SK-N-SH (cell line): ENCODE measurements at regions not wholly inside any gene's neighbourhood (a gene's known extent, or its start where the extent isn't known, plus 50 kb on each side); places are given as distances from the start of the nearest gene placed in this dataset.

Experiments
- CTCF ChIA-PET: fragments of 300-600, 350-600 bp; formaldehyde crosslinking; extraction: SDS; loops from one replicate; lab custom pipeline; 2021; lab: Yijun Ruan, JAX
- POLR2A ChIA-PET: fragments of 350-600 bp; sonication (Branson Sonifier 250); formaldehyde crosslinking; extraction: SDS; loops from one replicate; lab custom pipeline; 2020; ENCODE audit warnings: antibody characterized with exemption, inconsistent platforms; lab: Yijun Ruan, JAX
- DNase-seq: peaks from one replicate; pipeline ENCODE4 v3.0.0; 2012
- H2AFZ ChIP-seq: fragments of 200-600 bp; sonication (generic); 2 replicates; pipeline ENCODE4 v1.8.1; 2016; ENCODE audit warnings: antibody characterized with exemption, mild to moderate bottlenecking, low read depth
- H3F3A ChIP-seq: fragments of 200-600 bp; sonication (generic); replicated peaks from 2 replicates; pipeline ENCODE3; 2016; ENCODE audit warnings: antibody characterized with exemption, mild to moderate bottlenecking; ENCODE audit not compliant: insufficient read depth
- H3K27ac ChIP-seq, 2 experiments: fragments of 200-500 bp in 1 of 2; fragments of 200-600 bp in 1 of 2; sonication (Bioruptor generic) in 1 of 2; sonication (generic), shearing (Covaris generic) in 1 of 2; 2 replicates each; pipeline versions ENCODE4 v1.5.1 to v1.6.1; 2014 to 2016; ENCODE audit warnings: low read depth in 2 of 2, inconsistent platforms in 1 of 2, low read length in 1 of 2, mild to moderate bottlenecking in 1 of 2, mixed read lengths in 1 of 2
- H3K27me3 ChIP-seq: fragments of 200-600 bp; sonication (generic), shearing (Covaris generic); 2 replicates; pipeline ENCODE4 v1.6.1; 2016; ENCODE audit warnings: mixed run types; ENCODE audit not compliant: insufficient read depth
- H3K36me3 ChIP-seq, 2 experiments: fragments of 200-500 bp in 1 of 2; fragments of 200-600 bp in 1 of 2; sonication (Bioruptor generic) in 1 of 2; sonication (generic) in 1 of 2; replicated peaks in 1 of 2; 2 replicates each; pipeline versions ENCODE3 to v1.5.1; 2014 to 2016; ENCODE audit warnings: low read length in 1 of 2, mild to moderate bottlenecking in 1 of 2; ENCODE audit not compliant: insufficient read depth in 2 of 2, control insufficient read depth in 1 of 2
- H3K4me1 ChIP-seq, 2 experiments: fragments of 200-500 bp in 1 of 2; fragments of 200-600 bp in 1 of 2; sonication (Bioruptor generic) in 1 of 2; sonication (generic), shearing (Covaris generic) in 1 of 2; 2 replicates each; pipeline versions ENCODE4 v1.5.1 to v1.6.1; 2014 to 2016; ENCODE audit warnings: low read depth in 1 of 2, low read length in 1 of 2, mixed run types in 1 of 2; ENCODE audit not compliant: insufficient read depth in 2 of 2, control insufficient read depth in 1 of 2
- H3K4me2 ChIP-seq: fragments of 200-600 bp; sonication (generic), shearing (Covaris generic); 2 replicates; pipeline ENCODE4 v1.6.1; 2017; ENCODE audit warnings: mixed run types
- H3K4me3 ChIP-seq, 2 experiments: fragments of 200-500 bp in 1 of 2; fragments of 200-600 bp in 1 of 2; sonication (Bioruptor generic) in 1 of 2; sonication (generic), shearing (Covaris generic) in 1 of 2; 2 replicates each; pipeline versions ENCODE4 v1.5.1 to v1.8.1; 2014 to 2016; ENCODE audit warnings: low read depth in 2 of 2, inconsistent platforms in 1 of 2, low read length in 1 of 2, mild to moderate bottlenecking in 1 of 2, mixed read lengths in 1 of 2, moderate library complexity in 1 of 2
- H3K79me2 ChIP-seq: fragments of 200-600 bp; sonication (generic); 2 replicates; pipeline ENCODE4 v1.8.1; 2017; ENCODE audit warnings: mild to moderate bottlenecking; ENCODE audit not compliant: insufficient read depth
- H3K9ac ChIP-seq: fragments of 200-600 bp; sonication (generic); 2 replicates; pipeline ENCODE4 v1.6.1; 2017; ENCODE audit warnings: mixed run types
- H3K9me2 ChIP-seq: fragments of 200-600 bp; sonication (generic); 2 replicates; pipeline ENCODE4 v1.6.1; 2017; ENCODE audit warnings: mixed run types
- H3K9me3 ChIP-seq: fragments of 200-600 bp; sonication (generic); 2 replicates; pipeline ENCODE4 v1.6.1; 2017; ENCODE audit warnings: mixed run types, mild to moderate bottlenecking, moderate library complexity
- H4K20me1 ChIP-seq: fragments of 200-600 bp; sonication (generic); 2 replicates; pipeline ENCODE4 v1.6.1; 2017; ENCODE audit warnings: mild to moderate bottlenecking, mixed run types; ENCODE audit not compliant: insufficient read depth
- FOSL2 ChIP-seq: IDR thresholded peaks from 2 replicates; pipeline ENCODE4 v1.4.0; 2012; ENCODE audit warnings: low read depth, mild to moderate bottlenecking, moderate library complexity, borderline replicate concordance
- FOXJ3 ChIP-seq: sonication (generic); formaldehyde crosslinking; IDR thresholded peaks from 2 replicates; pipeline ENCODE4 v1.5.1; 2020; ENCODE audit warnings: mild to moderate bottlenecking, missing genetic modification reagents
- GABPA ChIP-seq: IDR thresholded peaks from 2 replicates; pipeline ENCODE4 v1.4.0; 2012; ENCODE audit warnings: low read depth, mild to moderate bottlenecking
- MEF2A ChIP-seq: IDR thresholded peaks from 2 replicates; pipeline ENCODE4 v1.4.0; 2012; ENCODE audit warnings: low read depth, borderline replicate concordance
- NFIC ChIP-seq: IDR thresholded peaks from 2 replicates; pipeline ENCODE4 v1.4.0; 2012; ENCODE audit warnings: borderline replicate concordance
- SIN3A ChIP-seq: IDR thresholded peaks from 2 replicates; pipeline ENCODE4 v1.6.1; 2012; ENCODE audit warnings: low read depth, mild to moderate bottlenecking, low read length, moderate library complexity, borderline replicate concordance
- TAF1 ChIP-seq: IDR thresholded peaks from 2 replicates; pipeline ENCODE4 v1.6.1; 2012; ENCODE audit warnings: low read depth, mild to moderate bottlenecking, low read length, moderate library complexity, borderline replicate concordance
- WGBS: methylation state at CpG from one replicate; pipeline ENCODE4 v1.1.6; 2017; ENCODE audit warnings: low lambda C conversion rate; 5-methylcytosine and 5-hydroxymethylcytosine counted together
- TF ChIP-seq, protein P1 (sequence below): IDR thresholded peaks from 2 replicates; pipeline ENCODE4 v1.6.1; 2012; ENCODE audit warnings: mild to moderate bottlenecking, low read depth, low read length, moderate library complexity
- TF ChIP-seq, protein P2 (sequence below): fragments of 150-350 bp; IDR thresholded peaks from 2 replicates; pipeline ENCODE4 v1.6.1; 2017; ENCODE audit warnings: antibody characterized with exemption, low read length, low read depth, borderline replicate concordance
- TF ChIP-seq, protein P3 (sequence below): IDR thresholded peaks from 2 replicates; pipeline ENCODE4 v1.4.0; 2012; ENCODE audit warnings: low read depth, borderline replicate concordance
- TF ChIP-seq, protein P4 (sequence below): IDR thresholded peaks from 2 replicates; pipeline ENCODE4 v1.4.0; 2012; ENCODE audit warnings: low read depth
- TF ChIP-seq, protein P5 (sequence below): fragments of 200-600 bp; sonication (generic); IDR thresholded peaks from 2 replicates; pipeline ENCODE4 v1.6.1; 2017; ENCODE audit warnings: antibody characterized with exemption, mild to moderate bottlenecking, moderate library complexity

- Histone ChIP-seq H3K4me3 (no peak overlapping the region), H3K4me2 (no peak overlapping the region), H3F3A (no peaks in the 10 kb centered on the region), H3K9me3 (no peaks in the 10 kb centered on the region), H3K27ac (no peak overlapping the region), H3K27me3 (no peaks in the 10 kb centered on the region), H3K79me2 (no peaks in the 10 kb centered on the region), H3K36me3 (no peaks in the 10 kb centered on the region), H2AFZ (no peak overlapping the region), H3K9ac (no peak overlapping the region), H3K4me1 (no peaks in the 10 kb centered on the region), H3K9me2 (no peaks in the 10 kb centered on the region), H4K20me1 (no peaks in the 10 kb centered on the region)
- POLR2A ChIA-PET: no interaction called here
- TF ChIP-seq SIN3A (no peak), GABPA (no peak), MEF2A (no peak), TAF1 (no peak), FOXJ3 (no peak), FOSL2 (no peak), NFIC (no peak)
- TF ChIP-seq, protein P1, sequence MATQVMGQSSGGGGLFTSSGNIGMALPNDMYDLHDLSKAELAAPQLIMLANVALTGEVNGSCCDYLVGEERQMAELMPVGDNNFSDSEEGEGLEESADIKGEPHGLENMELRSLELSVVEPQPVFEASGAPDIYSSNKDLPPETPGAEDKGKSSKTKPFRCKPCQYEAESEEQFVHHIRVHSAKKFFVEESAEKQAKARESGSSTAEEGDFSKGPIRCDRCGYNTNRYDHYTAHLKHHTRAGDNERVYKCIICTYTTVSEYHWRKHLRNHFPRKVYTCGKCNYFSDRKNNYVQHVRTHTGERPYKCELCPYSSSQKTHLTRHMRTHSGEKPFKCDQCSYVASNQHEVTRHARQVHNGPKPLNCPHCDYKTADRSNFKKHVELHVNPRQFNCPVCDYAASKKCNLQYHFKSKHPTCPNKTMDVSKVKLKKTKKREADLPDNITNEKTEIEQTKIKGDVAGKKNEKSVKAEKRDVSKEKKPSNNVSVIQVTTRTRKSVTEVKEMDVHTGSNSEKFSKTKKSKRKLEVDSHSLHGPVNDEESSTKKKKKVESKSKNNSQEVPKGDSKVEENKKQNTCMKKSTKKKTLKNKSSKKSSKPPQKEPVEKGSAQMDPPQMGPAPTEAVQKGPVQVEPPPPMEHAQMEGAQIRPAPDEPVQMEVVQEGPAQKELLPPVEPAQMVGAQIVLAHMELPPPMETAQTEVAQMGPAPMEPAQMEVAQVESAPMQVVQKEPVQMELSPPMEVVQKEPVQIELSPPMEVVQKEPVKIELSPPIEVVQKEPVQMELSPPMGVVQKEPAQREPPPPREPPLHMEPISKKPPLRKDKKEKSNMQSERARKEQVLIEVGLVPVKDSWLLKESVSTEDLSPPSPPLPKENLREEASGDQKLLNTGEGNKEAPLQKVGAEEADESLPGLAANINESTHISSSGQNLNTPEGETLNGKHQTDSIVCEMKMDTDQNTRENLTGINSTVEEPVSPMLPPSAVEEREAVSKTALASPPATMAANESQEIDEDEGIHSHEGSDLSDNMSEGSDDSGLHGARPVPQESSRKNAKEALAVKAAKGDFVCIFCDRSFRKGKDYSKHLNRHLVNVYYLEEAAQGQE: no peak
- TF ChIP-seq, protein P2, sequence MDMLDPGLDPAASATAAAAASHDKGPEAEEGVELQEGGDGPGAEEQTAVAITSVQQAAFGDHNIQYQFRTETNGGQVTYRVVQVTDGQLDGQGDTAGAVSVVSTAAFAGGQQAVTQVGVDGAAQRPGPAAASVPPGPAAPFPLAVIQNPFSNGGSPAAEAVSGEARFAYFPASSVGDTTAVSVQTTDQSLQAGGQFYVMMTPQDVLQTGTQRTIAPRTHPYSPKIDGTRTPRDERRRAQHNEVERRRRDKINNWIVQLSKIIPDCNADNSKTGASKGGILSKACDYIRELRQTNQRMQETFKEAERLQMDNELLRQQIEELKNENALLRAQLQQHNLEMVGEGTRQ: no peak
- TF ChIP-seq, protein P3, sequence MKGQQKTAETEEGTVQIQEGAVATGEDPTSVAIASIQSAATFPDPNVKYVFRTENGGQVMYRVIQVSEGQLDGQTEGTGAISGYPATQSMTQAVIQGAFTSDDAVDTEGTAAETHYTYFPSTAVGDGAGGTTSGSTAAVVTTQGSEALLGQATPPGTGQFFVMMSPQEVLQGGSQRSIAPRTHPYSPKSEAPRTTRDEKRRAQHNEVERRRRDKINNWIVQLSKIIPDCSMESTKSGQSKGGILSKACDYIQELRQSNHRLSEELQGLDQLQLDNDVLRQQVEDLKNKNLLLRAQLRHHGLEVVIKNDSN: no peak
- TF ChIP-seq, protein P4, sequence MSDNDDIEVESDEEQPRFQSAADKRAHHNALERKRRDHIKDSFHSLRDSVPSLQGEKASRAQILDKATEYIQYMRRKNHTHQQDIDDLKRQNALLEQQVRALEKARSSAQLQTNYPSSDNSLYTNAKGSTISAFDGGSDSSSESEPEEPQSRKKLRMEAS: no peak
- TF ChIP-seq, protein P5, sequence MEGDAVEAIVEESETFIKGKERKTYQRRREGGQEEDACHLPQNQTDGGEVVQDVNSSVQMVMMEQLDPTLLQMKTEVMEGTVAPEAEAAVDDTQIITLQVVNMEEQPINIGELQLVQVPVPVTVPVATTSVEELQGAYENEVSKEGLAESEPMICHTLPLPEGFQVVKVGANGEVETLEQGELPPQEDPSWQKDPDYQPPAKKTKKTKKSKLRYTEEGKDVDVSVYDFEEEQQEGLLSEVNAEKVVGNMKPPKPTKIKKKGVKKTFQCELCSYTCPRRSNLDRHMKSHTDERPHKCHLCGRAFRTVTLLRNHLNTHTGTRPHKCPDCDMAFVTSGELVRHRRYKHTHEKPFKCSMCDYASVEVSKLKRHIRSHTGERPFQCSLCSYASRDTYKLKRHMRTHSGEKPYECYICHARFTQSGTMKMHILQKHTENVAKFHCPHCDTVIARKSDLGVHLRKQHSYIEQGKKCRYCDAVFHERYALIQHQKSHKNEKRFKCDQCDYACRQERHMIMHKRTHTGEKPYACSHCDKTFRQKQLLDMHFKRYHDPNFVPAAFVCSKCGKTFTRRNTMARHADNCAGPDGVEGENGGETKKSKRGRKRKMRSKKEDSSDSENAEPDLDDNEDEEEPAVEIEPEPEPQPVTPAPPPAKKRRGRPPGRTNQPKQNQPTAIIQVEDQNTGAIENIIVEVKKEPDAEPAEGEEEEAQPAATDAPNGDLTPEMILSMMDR: no peak
- DNase-seq: no peak
- CTCF ChIA-PET: no interaction called here
- 29% methylated on average over 9 of the region's 9 CpGs for WGBS
Observed at GRCh38 chr12:130216031-130216430, 53.8 kb downstream of the FZD10 start.
